GM23248 (cell line): ENCODE measurements at regions not wholly inside any gene's neighbourhood (a gene's known extent, or its start where the extent isn't known, plus 50 kb on each side); places are given as distances from the start of the nearest gene placed in this dataset.
"Not testable (repeated sequence)": the region's sequence is repeated elsewhere in the genome, so short reads cannot be mapped to it uniquely, and the experiment has no call there.

Experiments used
- DNase-seq: peaks from one replicate; pipeline ENCODE4 v3.0.0-alpha.2; 2015
- H2AFZ ChIP-seq: fragments of 200-600 bp; sonication (generic); 2 replicates; pipeline ENCODE4 v1.6.1; 2016; ENCODE audit warnings: antibody characterized with exemption
- H3F3A ChIP-seq: fragments of 200-600 bp; sonication (generic); 2 replicates; pipeline ENCODE4 v1.6.1; 2016; ENCODE audit warnings: mild to moderate bottlenecking, antibody characterized with exemption, mixed run types; ENCODE audit not compliant: insufficient read depth
- H3K27ac ChIP-seq: fragments of 200-600 bp; sonication (generic); 2 replicates; pipeline ENCODE4 v1.5.1; 2016; ENCODE audit warnings: mild to moderate bottlenecking
- H3K27me3 ChIP-seq: fragments of 200-600 bp; sonication (generic); replicated peaks from 2 replicates; pipeline ENCODE4 v1.6.1; 2016; ENCODE audit warnings: mild to moderate bottlenecking; ENCODE audit not compliant: insufficient read depth
- H3K36me3 ChIP-seq: fragments of 200-600 bp; sonication (generic); 2 replicates; pipeline ENCODE4 v1.6.1; 2016; ENCODE audit warnings: low read depth, mild to moderate bottlenecking
- H3K4me1 ChIP-seq: fragments of 200-600 bp; sonication (generic); 2 replicates; pipeline ENCODE4 v1.6.1; 2016; ENCODE audit warnings: mild to moderate bottlenecking; ENCODE audit not compliant: insufficient read depth
- H3K4me2 ChIP-seq: fragments of 200-600 bp; sonication (generic); one replicate; pipeline ENCODE4 v1.6.1; 2016; ENCODE audit warnings: mild to moderate bottlenecking; ENCODE audit not compliant: unreplicated experiment
- H3K4me3 ChIP-seq: fragments of 200-600 bp; sonication (generic); 2 replicates; pipeline ENCODE4 v1.5.1; 2016; ENCODE audit warnings: mild to moderate bottlenecking
- H3K79me2 ChIP-seq: fragments of 200-600 bp; sonication (generic); 2 replicates; pipeline ENCODE4 v1.6.1; 2016; ENCODE audit warnings: mild to moderate bottlenecking; ENCODE audit not compliant: insufficient read depth
- H3K9ac ChIP-seq: fragments of 200-600 bp; sonication (generic); 2 replicates; pipeline ENCODE4 v1.6.1; 2016; ENCODE audit warnings: mild to moderate bottlenecking
- H3K9me2 ChIP-seq: fragments of 200-600 bp; sonication (generic); 2 replicates; pipeline ENCODE4 v1.6.1; 2016; ENCODE audit warnings: mixed run types, mild to moderate bottlenecking, moderate library complexity; ENCODE audit not compliant: insufficient read depth
- H3K9me3 ChIP-seq: fragments of 200-600 bp; sonication (generic); one replicate; pipeline ENCODE4 v1.6.1; 2017; ENCODE audit warnings: low read depth
- H4K20me1 ChIP-seq: fragments of 200-600 bp; sonication (generic); 2 replicates; pipeline ENCODE4 v1.6.0; 2016; ENCODE audit not compliant: insufficient read depth
- EZH2 ChIP-seq: fragments of 200-600 bp; sonication (generic); IDR thresholded peaks from 2 replicates; pipeline ENCODE4 v1.6.1; 2018; ENCODE audit warnings: antibody characterized with exemption, mild to moderate bottlenecking; ENCODE audit not compliant: insufficient read depth, poor library complexity, severe bottlenecking
- EZH2phosphoT487 ChIP-seq: fragments of 200-600 bp; sonication (generic); IDR thresholded peaks from 2 replicates; pipeline ENCODE4 v1.6.1; 2018; ENCODE audit warnings: antibody characterized with exemption, moderate library complexity, mild to moderate bottlenecking, low read depth; ENCODE audit not compliant: insufficient read depth
- WGBS, 2 experiments: methylation state at CpG; one replicate each; pipeline ENCODE4 v1.1.6; 2015 to 2017; ENCODE audit warnings: low lambda C conversion rate in 2 of 2, low coverage in 1 of 2; ENCODE audit errors: missing lambda C conversion rate in 2 of 2; 5-methylcytosine and 5-hydroxymethylcytosine counted together
- in situ Hi-C: fragments of 300-500 bp; cut with MboI; formaldehyde crosslinking; loops from 2 replicates; pipeline ENCODE4 v1.15.0; 2020

DNA sequence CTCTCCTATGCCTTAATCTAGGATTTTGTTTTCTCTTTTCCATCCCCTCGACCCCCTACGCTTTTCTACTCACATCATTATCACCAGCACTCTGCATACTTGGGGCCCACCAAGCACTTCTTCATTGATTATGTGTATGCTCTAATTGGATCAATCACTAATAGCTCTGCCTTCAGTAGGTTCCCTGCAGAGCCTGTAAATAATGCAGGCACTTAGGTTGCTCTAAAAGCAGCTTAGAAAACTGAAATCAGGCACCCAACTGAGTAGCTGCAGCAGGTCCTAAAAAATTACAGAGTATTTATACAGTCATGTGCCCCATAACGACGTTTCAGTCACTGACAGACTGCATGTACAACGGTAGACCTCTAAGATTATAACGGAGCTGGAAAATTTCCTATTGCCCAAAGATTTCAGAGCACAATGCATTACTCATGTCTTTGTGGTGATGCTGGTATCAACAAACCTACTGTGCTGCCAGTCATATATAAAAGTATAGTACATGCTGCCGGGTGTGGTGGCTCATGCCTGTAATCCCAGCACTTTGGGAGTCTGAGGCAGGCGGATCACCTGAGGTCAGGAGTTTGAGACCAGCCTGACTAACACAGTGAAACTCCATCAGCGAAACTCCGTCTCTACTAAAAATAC is 280.4 kb downstream of the HS3ST3B1 start:
- Histone ChIP-seq H3K27me3 (0 out of 2 replicates have a peak, but pooled peaks cover under 1% of the 10 kb centered on the region), H3K9me2 (no peaks in the 10 kb centered on the region), H4K20me1 (no peaks in the 10 kb centered on the region), H3K79me2 (no peaks in the 10 kb centered on the region), H3K4me1 (peaks cover 4% of the 10 kb centered on the region; the same call in 1 of the 2 replicates), H2AFZ (no peak overlapping the region), H3F3A (no peaks in the 10 kb centered on the region), H3K4me3 (no peak overlapping the region), H3K27ac (no peak overlapping the region), H3K9ac (no peak overlapping the region), H3K36me3 (no peaks in the 10 kb centered on the region), H3K9me3 (no peaks in the 10 kb centered on the region), H3K4me2 (no peak overlapping the region)
- DNase-seq, result no peak
- in situ Hi-C loops, result loop anchor here (25.0 kb wide), 1 partner anchor 106 kb away; no protein-coding TSS in a partner anchor
- WGBS, 2 experiments, result 63 to 73% methylated on average over 10 of the region's 10 CpGs
- TF ChIP-seq EZH2phosphoT487 (no peak), EZH2 (no peak)

DNA sequence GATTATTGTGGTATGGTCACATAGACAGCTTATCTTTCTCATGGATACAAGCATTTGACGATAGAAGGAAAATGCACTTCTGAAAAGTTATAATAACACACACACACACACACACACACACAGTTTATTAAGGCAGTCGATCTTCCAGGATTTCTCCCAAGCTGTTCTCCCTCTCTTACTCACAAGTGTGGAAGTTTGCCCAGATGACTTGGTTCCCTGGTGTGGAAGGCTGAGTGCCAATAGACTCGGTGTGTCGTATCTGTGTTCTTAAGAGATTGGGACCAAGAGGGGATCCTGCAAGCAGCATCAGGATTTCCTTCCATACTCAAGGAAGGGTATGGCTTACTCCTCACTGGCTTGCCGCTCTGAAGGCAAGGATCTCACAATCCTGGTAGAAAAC is 279.6 kb downstream of the HS3ST3B1 start:
- peak; percentile 70 for DNase-seq
- no peaks in the 10 kb centered on the region for H4K20me1 ChIP-seq
- peaks cover 4% of the 10 kb centered on the region; the same call in 1 of the 2 replicates for H3K4me1 ChIP-seq
- peaks cover 9% of the 10 kb centered on the region; the same call in 1 of the 2 replicates for H3K27me3 ChIP-seq
- no peak overlapping the region for H3K9ac ChIP-seq
- H3K9me3 ChIP-seq, result no peaks in the 10 kb centered on the region
- no peaks in the 10 kb centered on the region for H3K79me2 ChIP-seq
- in situ Hi-C loops, result loop anchor here (25.0 kb wide), 1 partner anchor 107 kb away; no protein-coding TSS in a partner anchor
- H2AFZ ChIP-seq, result no peak overlapping the region
- no peak overlapping the region for H3K27ac ChIP-seq
- H3K4me2 ChIP-seq, result peak overlapping the region; percentile 9
- WGBS, 2 experiments, result 9 to 15% methylated on average over 5 of the region's 5 CpGs
- TF ChIP-seq EZH2 (no peak), EZH2phosphoT487 (no peak)
- H3F3A ChIP-seq, result no peaks in the 10 kb centered on the region
- H3K9me2 ChIP-seq, result no peaks in the 10 kb centered on the region
- no peaks in the 10 kb centered on the region for H3K36me3 ChIP-seq
- H3K4me3 ChIP-seq, result no peak overlapping the region

DNA sequence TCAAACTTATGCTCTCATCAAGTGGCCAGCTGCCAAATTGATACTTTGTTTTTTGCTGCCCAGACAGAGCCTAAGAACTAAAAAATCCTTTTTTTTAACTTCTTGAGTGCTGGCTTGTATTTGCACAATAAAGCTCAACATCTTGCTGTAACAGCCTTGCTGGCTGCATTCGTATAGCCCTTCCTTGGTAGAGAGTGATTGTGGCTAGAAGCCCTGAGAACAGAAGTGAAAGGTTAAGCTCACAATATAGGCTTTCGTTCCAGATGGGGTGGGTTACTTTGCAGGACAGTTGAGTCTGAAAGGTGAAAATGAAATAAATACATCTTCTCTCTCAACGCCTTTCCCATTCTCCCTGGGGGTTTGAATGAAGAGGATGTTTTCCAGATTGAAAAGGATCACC is 278.8 kb downstream of the HS3ST3B1 start:
- Histone ChIP-seq H3K9ac (no peak overlapping the region), H3K4me3 (no peak overlapping the region), H3K9me3 (no peaks in the 10 kb centered on the region), H4K20me1 (no peaks in the 10 kb centered on the region), H2AFZ (no peak overlapping the region), H3K36me3 (no peaks in the 10 kb centered on the region), H3F3A (no peaks in the 10 kb centered on the region), H3K4me2 (peak overlapping the region; percentile 9), H3K79me2 (no peaks in the 10 kb centered on the region), H3K27me3 (peaks cover 13% of the 10 kb centered on the region; the same call in 1 of the 2 replicates), H3K9me2 (no peaks in the 10 kb centered on the region), H3K4me1 (peaks cover 4% of the 10 kb centered on the region; the same call in 1 of the 2 replicates), H3K27ac (no peak overlapping the region)
- WGBS, 2 experiments, result 35 to 45% methylated on average over 3 of the region's 3 CpGs
- DNase-seq, result peak; percentile 28
- TF ChIP-seq EZH2 (no peak), EZH2phosphoT487 (no peak)
- in situ Hi-C loops, result loop anchor here (25.0 kb wide), 1 partner anchor 108 kb away; no protein-coding TSS in a partner anchor

DNA sequence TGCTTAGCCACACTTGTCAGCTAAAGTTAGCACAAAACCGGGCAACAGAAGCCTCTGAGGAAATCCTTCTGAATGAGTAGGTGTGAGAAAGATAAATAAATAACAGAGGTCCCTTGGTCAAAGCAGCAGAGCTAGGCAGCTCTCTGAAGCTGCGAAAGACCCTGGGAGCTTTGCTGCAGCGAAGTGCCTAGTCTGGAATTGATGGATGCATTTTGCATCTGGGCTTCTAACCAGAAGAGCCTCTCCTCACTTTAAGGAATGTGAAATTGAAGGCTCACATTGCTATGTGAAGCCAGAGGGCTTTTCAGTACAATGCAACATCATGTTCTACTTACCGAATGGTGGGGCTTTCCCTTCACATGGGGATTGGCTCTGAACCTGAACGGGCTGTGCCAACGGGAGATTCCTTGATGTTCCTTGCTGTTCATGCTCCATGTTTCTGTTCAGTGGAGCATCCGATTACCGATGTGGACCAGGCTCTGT is 274.6 kb downstream of the HS3ST3B1 start:
- 6% methylated on average over 8 of the region's 8 CpGs for WGBS, 2 experiments
- Histone ChIP-seq H3K4me3 (no peak overlapping the region), H3K36me3 (no peaks in the 10 kb centered on the region), H3K9me2 (no peaks in the 10 kb centered on the region), H3K4me1 (peaks cover 4% of the 10 kb centered on the region; the same call in 1 of the 2 replicates), H3K79me2 (no peaks in the 10 kb centered on the region), H2AFZ (no peak overlapping the region; the same call in 1 of the 2 replicates), H4K20me1 (no peaks in the 10 kb centered on the region), H3K27ac (no peak overlapping the region), H3K27me3 (peaks cover 13% of the 10 kb centered on the region; the same call in 1 of the 2 replicates), H3K9me3 (no peaks in the 10 kb centered on the region), H3F3A (no peaks in the 10 kb centered on the region), H3K4me2 (no peak overlapping the region), H3K9ac (no peak overlapping the region)
- DNase-seq, result peak; percentile 42
- in situ Hi-C loops, result loop anchor here (25.0 kb wide), 1 partner anchor 112 kb away; no protein-coding TSS in a partner anchor
- TF ChIP-seq EZH2phosphoT487, result no peak
- TF ChIP-seq EZH2, result no peak

DNA sequence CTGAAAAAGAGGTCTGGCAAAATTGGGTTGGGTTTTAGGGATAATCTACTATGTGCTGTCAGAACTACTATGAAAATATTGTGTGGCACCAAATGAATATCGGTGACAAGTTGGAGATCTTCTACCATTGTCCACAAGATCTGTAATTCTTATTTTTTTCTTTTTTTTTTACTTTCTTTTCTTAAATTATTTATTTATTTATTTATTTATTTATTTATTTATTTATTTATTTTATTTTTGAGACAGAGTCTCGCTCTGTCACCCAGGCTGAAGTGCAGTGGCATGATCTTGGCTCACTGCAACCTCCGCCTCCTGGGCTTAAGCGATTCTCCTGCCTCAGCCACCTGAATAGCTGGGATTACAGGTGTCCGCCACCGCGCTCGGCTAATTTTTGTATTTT is 259.4 kb downstream of the HS3ST3B1 start:
- in situ Hi-C loops, H3K4me1 ChIP-seq, H3K9me3 ChIP-seq, H3K9me2 ChIP-seq, DNase-seq, H3K9ac ChIP-seq, H3K36me3 ChIP-seq, H3K4me3 ChIP-seq, H3K79me2 ChIP-seq, H3K27ac ChIP-seq, H4K20me1 ChIP-seq, H3K27me3 ChIP-seq, H2AFZ ChIP-seq, H3F3A ChIP-seq, H3K4me2 ChIP-seq: not testable (repeated sequence)
- WGBS, 2 experiments, result 71 to 75% methylated on average over 8 of the region's 8 CpGs
